ENCODE measurements at regions not wholly inside any gene's neighbourhood (a gene's known extent, or its start where the extent isn't known, plus 50 kb on each side); places are given as distances from the start of the nearest gene placed in this dataset.

GRCh38 chr11:134008634-134009071 is 51.9 kb upstream of the IGSF9B start:
- no peak for TF ChIP-seq CTCF (conservative IDR thresholded peaks at IDR 0.05)
- Mint-ChIP-seq H3K4me3 (no peak overlapping the region), H3K36me3 (no peaks in the 10 kb centered on the region), H3K4me1 (ENCODE audit: unreplicated experiment) (no peaks in the 10 kb centered on the region), H3K27ac (no peak overlapping the region), H3K27me3 (peaks cover 39% of the 10 kb centered on the region), H3K9me3 (no peaks in the 10 kb centered on the region)
- DNase-seq (ENCODE audit: extremely low spot score, unreplicated experiment) = no peak

- H3K27ac Mint-ChIP-seq = no peak overlapping the region
- no peak overlapping the region for H3K4me3 Mint-ChIP-seq
- no peaks in the 10 kb centered on the region for H3K36me3 Mint-ChIP-seq
- H3K9me3 Mint-ChIP-seq = no peaks in the 10 kb centered on the region
- H3K27me3 Mint-ChIP-seq = peaks cover 76% of the 10 kb centered on the region
- no peaks in the 10 kb centered on the region for H3K4me1 Mint-ChIP-seq (ENCODE audit: unreplicated experiment)
- no peak for TF ChIP-seq CTCF (conservative IDR thresholded peaks at IDR 0.05)
- no peak for DNase-seq (ENCODE audit: extremely low spot score, unreplicated experiment)
These were observed 55.4 kb upstream of the JAM3 start for GRCh38 chr11:134013518-134013917.

- no peak for DNase-seq (ENCODE audit: extremely low spot score, unreplicated experiment)
- Mint-ChIP-seq H3K9me3 (no peaks in the 10 kb centered on the region), H3K27me3 (peaks cover 72% of the 10 kb centered on the region), H3K4me1 (ENCODE audit: unreplicated experiment) (no peaks in the 10 kb centered on the region), H3K36me3 (no peaks in the 10 kb centered on the region), H3K4me3 (no peak overlapping the region), H3K27ac (no peak overlapping the region)
- peak; percentile 53 for TF ChIP-seq CTCF (conservative IDR thresholded peaks at IDR 0.05)
These were observed 54.4 kb upstream of the JAM3 start for GRCh38 chr11:134014511-134014910.

GRCh38 chr11:134015556-134015955 is 53.3 kb upstream of the JAM3 start:
- Mint-ChIP-seq H3K36me3 (no peaks in the 10 kb centered on the region), H3K4me3 (no peak overlapping the region), H3K27ac (no peak overlapping the region), H3K9me3 (no peaks in the 10 kb centered on the region), H3K4me1 (ENCODE audit: unreplicated experiment) (no peaks in the 10 kb centered on the region), H3K27me3 (peaks cover 75% of the 10 kb centered on the region)
- DNase-seq (ENCODE audit: extremely low spot score, unreplicated experiment) = no peak
- no peak for TF ChIP-seq CTCF (conservative IDR thresholded peaks at IDR 0.05)

- TF ChIP-seq CTCF (conservative IDR thresholded peaks at IDR 0.05) = no peak
- Mint-ChIP-seq H3K4me3 (no peak overlapping the region), H3K9me3 (no peaks in the 10 kb centered on the region), H3K36me3 (no peaks in the 10 kb centered on the region), H3K27me3 (peaks cover 61% of the 10 kb centered on the region), H3K4me1 (ENCODE audit: unreplicated experiment) (no peaks in the 10 kb centered on the region), H3K27ac (no peak overlapping the region)
- no peak for DNase-seq (ENCODE audit: extremely low spot score, unreplicated experiment)
These were observed 51.1 kb upstream of the JAM3 start for GRCh38 chr11:134017511-134018430.

Measured in type B pancreatic cell (in vitro differentiated cells).